ENCODE measurements at regions not wholly inside any gene's neighbourhood (a gene's known extent, or its start where the extent isn't known, plus 50 kb on each side); places are given as distances from the start of the nearest gene placed in this dataset.

DNA sequence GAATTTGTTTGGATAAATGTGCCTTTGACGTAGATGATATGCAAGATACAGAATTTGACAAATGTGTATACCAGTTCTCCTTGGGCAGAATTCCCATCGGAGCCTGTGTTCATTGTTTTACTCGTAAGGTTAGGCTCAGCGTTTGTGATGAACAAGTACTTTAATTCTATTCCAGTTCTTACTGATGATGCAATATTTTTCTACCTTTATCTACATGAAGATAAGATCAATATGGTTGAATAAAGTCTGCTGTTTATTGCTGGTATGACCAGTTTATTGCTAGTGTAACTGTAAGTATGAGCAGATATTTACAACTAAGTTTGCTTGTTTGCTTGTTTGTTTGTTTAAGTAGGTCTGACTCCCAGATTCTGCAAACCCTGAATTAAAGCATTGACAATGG lies 145.4 kb upstream of the ADARB2 start:
- DNase-seq (ENCODE audit: extremely low read depth, low read depth) = no peak
- TF ChIP-seq CTCF (IDR thresholded peaks at IDR 0.05; ENCODE audit: low read depth, low read length) = no peak

- DNase-seq (ENCODE audit: extremely low read depth, low read depth) = no peak
- TF ChIP-seq CTCF (IDR thresholded peaks at IDR 0.05; ENCODE audit: low read depth, low read length) = no peak
Observed at GRCh38 chr10:1882180-1882579, 144.9 kb upstream of the ADARB2 start.

DNA sequence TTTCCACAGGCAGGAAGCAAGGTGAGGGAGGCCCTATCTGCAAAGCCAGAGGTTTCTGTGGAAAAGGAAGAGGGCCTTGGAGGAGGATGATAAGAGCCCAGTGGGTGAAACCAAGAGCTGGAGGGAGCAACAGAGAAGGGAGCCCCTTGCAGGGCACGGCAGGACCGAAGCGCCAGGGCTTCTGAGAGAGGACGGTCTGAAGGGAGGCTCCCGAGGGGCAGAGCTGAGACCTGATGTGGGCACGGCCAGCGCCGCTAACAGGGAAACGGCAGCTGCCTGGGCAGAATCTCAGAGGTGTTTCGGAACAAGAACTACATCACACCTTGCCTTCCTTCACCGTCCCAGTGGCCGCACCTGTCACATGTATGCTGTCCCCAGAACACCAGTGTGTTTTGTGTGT lies 144.3 kb upstream of the ADARB2 start:
- no peak for TF ChIP-seq CTCF (IDR thresholded peaks at IDR 0.05; ENCODE audit: low read depth, low read length)
- DNase-seq (ENCODE audit: extremely low read depth, low read depth) = no peak

- no peak for TF ChIP-seq CTCF (IDR thresholded peaks at IDR 0.05; ENCODE audit: low read depth, low read length)
- no peak for DNase-seq (ENCODE audit: extremely low read depth, low read depth)
Observed at GRCh38 chr10:1874533-1874932, 137.2 kb upstream of the ADARB2 start.

DNA sequence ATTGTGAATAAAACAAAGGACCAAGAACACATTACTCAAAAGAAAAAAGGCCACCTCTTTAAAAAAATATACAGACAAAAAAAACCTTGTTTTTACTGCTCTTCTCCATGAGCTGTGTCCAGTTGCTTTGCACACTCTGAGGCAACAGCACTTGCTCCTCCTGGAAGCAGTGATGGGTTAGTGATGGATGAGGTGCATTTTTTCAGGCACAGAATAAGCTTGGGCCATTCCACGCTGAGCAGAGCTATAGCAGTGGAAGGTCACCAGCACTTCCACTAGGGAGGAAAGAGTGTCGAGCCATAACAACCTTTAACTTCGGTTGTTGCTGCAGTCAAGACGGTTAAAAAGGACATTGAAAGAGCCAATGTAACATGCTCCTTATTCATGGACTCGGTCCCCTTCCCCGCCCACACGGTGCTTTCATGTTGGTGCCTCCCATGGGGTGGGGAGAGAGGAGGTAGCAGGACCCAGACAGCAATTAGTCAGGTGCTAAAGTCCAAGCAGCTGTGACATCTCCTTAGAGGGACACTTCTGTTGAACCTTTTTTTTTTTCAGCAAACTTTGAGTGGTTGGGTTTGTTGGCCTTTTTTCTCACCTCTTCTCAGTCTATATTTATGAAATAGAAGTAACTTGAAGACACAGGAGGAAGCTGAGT lies 136.5 kb upstream of the ADARB2 start:
- no peak for DNase-seq (ENCODE audit: extremely low read depth, low read depth)
- TF ChIP-seq CTCF (IDR thresholded peaks at IDR 0.05; ENCODE audit: low read depth, low read length) = no peak

DNA sequence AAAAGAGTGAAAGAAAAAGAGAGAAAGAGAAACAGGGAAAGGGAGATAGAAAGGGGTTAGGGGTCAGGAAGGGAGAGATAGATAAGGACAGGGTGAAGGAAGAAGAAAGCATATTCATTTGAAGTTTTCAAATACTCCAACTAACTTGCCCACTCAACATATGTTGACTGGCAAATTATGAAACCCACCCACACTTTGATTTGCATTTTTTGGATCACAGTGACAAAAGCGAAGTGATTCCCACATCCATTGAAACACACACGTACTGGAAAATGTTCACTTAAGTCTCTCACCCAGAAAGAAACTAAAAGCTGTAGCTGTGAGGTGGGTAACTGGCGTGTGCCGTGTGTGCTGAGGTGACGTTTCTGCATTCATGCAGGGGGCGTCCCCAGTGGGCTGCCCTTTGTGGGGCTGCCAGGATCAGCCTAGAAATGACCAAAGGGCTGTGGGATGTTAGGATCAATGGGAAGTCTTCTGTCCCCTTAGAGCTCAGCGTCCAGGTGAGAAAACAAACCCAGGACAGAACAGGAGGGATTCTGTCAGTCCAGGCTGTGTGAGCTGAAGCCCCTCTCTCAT lies 134.9 kb upstream of the ADARB2 start:
- no peak for DNase-seq (ENCODE audit: extremely low read depth, low read depth)
- TF ChIP-seq CTCF (IDR thresholded peaks at IDR 0.05; ENCODE audit: low read depth, low read length) = no peak

GRCh38 chr10:1870491-1870890 lies 133.2 kb upstream of the ADARB2 start:
- no peak for DNase-seq (ENCODE audit: extremely low read depth, low read depth)
- no peak for TF ChIP-seq CTCF (IDR thresholded peaks at IDR 0.05; ENCODE audit: low read depth, low read length)
